ENCODE measurements at regions not wholly inside any gene's neighbourhood (a gene's known extent, or its start where the extent isn't known, plus 50 kb on each side); places are given as distances from the start of the nearest gene placed in this dataset.

DNA sequence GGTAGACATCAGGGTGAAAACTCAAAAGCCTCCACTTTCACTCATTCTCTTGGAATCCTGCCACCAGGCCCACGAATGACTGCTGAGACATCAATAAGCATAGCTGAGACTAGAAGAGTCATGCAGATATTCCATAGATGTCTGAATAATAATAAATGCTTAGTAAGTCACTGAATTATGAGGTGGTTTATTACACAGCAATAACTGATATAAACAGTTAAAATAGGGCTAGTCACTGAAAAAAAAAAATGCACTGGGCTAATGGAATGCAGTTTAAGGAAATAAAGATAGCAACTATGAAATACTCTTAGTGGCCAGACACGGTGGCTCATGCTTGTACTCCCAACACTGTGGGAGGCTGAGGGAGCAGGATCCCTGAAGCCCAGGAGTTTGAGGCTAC is 262.8 kb upstream of the CDH6 start:
- H3K4me1 ChIP-seq = no peaks in the 10 kb centered on the region
- H3K9me3 ChIP-seq = no peaks in the 10 kb centered on the region
- TF ChIP-seq, protein P1, sequence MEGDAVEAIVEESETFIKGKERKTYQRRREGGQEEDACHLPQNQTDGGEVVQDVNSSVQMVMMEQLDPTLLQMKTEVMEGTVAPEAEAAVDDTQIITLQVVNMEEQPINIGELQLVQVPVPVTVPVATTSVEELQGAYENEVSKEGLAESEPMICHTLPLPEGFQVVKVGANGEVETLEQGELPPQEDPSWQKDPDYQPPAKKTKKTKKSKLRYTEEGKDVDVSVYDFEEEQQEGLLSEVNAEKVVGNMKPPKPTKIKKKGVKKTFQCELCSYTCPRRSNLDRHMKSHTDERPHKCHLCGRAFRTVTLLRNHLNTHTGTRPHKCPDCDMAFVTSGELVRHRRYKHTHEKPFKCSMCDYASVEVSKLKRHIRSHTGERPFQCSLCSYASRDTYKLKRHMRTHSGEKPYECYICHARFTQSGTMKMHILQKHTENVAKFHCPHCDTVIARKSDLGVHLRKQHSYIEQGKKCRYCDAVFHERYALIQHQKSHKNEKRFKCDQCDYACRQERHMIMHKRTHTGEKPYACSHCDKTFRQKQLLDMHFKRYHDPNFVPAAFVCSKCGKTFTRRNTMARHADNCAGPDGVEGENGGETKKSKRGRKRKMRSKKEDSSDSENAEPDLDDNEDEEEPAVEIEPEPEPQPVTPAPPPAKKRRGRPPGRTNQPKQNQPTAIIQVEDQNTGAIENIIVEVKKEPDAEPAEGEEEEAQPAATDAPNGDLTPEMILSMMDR (IDR thresholded peaks at IDR 0.05) = no peak
- no peaks in the 10 kb centered on the region for H3K27me3 ChIP-seq
- H3K4me3 ChIP-seq = no peak overlapping the region
- no peak overlapping the region for H3K27ac ChIP-seq
- no peaks in the 10 kb centered on the region for H3K36me3 ChIP-seq
- DNase-seq (ENCODE audit: low spot score) = no peak

DNA sequence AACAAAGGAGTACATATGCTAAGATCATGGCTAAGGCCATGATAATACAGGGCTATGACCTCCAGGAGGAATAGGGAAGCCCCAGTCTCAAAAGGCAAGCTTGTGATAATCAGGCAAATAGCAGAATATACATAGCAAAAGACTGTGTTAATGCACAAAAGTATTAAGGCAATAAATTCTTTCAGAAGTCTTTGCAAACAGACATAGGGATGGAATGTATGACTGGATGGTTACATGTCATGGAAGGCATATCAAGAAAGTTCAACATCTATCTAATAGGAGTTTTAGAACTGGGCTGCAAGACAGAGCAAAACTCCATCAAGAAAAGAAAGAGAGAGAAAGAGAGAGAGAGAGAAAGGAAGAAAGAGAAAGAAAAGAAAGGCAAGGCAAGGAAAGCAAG is 264.5 kb upstream of the CDH6 start:
- Histone ChIP-seq H3K36me3 (no peaks in the 10 kb centered on the region), H3K4me3 (no peak overlapping the region), H3K27me3 (no peaks in the 10 kb centered on the region), H3K4me1 (no peaks in the 10 kb centered on the region), H3K27ac (no peak overlapping the region), H3K9me3 (peaks cover 0 to 6% of the 10 kb centered on the region in 2 donors)
- TF ChIP-seq, protein P1 (IDR thresholded peaks at IDR 0.05) = no peak
- no peak for DNase-seq (ENCODE audit: low spot score)

DNA sequence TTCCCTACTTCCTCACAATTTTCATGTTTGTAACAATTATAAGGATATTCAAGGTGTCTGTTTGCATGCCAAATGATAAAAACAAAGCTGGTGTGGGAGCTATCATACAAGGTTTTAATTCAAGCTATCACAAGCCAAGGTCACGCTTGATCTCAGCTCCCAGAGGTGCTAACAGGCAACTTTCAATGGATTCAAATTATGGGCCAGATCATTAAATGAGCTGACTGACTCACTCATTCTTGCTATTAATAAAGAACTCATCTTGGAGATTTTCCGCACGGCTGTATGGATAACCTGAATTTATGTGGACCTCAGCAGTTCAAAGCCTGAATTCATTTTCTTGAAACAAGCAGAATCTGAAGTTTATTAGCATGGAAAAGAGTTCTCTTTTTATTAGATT is 267.3 kb upstream of the CDH6 start:
- no peak for DNase-seq (ENCODE audit: low spot score)
- TF ChIP-seq, protein P1 (IDR thresholded peaks at IDR 0.05) = no peak
- Histone ChIP-seq H3K9me3 (peaks cover 0 to 7% of the 10 kb centered on the region in 2 donors), H3K27me3 (no peaks in the 10 kb centered on the region), H3K4me3 (no peak overlapping the region), H3K4me1 (no peaks in the 10 kb centered on the region), H3K36me3 (no peaks in the 10 kb centered on the region), H3K27ac (no peak overlapping the region)

DNA sequence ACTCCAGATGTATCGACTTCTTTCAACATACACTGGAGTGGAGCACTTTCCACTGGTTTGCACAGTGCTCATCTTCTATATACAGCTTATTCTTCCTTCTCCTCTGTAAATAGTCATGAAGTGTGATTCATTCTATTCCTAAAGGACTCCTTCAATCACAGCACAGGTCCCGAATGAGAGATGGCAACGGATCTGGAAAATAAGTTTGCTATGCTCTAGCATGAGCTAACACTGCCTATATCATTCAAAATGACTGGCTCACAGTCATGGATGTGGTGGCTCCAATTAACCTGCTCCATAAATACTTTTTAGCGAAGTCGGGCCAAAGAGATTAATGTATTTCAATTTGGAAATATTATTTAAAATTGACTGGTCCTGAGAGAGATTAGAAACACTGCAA is 272.1 kb upstream of the CDH6 start:
- TF ChIP-seq, protein P1 (IDR thresholded peaks at IDR 0.05) = no peak
- Histone ChIP-seq H3K27ac (no peak overlapping the region), H3K4me1 (no peaks in the 10 kb centered on the region), H3K9me3 (peaks cover 0 to 7% of the 10 kb centered on the region in 2 donors), H3K27me3 (no peaks in the 10 kb centered on the region), H3K36me3 (no peaks in the 10 kb centered on the region), H3K4me3 (no peak overlapping the region)
- DNase-seq (ENCODE audit: low spot score) = no peak

DNA sequence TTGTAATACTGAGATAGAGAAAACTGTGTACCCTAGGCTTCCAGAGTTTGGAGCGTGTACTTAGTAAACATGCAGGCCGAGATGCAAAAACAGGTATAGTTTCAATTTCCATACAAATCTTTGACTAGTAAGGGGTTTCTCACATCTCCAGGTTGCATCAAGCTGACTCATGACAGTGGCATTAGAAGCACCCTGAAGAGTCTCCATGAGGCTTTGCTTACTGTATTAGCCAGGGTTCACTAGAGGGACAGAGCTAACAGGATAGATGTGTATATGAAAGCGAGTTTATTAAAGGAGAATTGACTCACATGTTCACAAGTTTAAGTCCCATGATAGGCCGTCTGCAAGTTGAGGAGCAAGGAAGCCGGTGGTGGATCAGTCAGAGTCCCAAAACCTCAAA is 275.3 kb upstream of the CDH6 start:
- TF ChIP-seq, protein P1 (IDR thresholded peaks at IDR 0.05) = no peak
- no peak overlapping the region for H3K4me3 ChIP-seq
- no peaks in the 10 kb centered on the region for H3K36me3 ChIP-seq
- no peaks in the 10 kb centered on the region for H3K4me1 ChIP-seq
- H3K9me3 ChIP-seq = no peaks in the 10 kb centered on the region
- no peak for DNase-seq (ENCODE audit: low spot score)
- H3K27ac ChIP-seq = no peak overlapping the region
- H3K27me3 ChIP-seq = no peaks in the 10 kb centered on the region

DNA sequence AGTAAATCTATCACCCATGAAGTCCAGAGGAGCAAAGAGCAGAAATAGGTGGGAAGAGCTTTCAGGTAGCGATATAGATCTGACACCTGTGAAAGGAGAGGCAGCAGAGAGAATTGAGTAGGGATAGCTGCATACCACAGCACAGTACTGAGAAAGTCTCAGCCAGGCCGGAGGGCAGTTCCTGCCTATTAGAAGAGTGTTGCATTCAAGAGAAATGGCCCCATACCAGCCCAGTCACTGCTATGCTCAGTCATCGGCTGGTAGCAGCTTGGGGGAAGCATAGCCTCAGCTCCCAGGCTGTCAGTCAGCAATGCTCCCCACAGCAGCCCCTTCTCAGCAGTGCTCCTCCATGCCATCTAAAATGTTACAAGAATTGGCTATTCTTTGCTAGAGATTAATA is 285.1 kb upstream of the CDH6 start:
- Histone ChIP-seq H3K9me3 (no peaks in the 10 kb centered on the region), H3K4me1 (no peaks in the 10 kb centered on the region), H3K27ac (no peak overlapping the region), H3K27me3 (no peaks in the 10 kb centered on the region), H3K4me3 (no peak overlapping the region), H3K36me3 (no peaks in the 10 kb centered on the region)
- TF ChIP-seq, protein P1 (IDR thresholded peaks at IDR 0.05) = no peak
- DNase-seq (ENCODE audit: low spot score) = no peak
